Sigmoid colon (tissue), 4 donors: ENCODE measurements at regions not wholly inside any gene's neighbourhood (a gene's known extent, or its start where the extent isn't known, plus 50 kb on each side); places are given as distances from the start of the nearest gene placed in this dataset.

Experiments used
- EP300 ChIP-seq, 4 donors: sonication (generic); formaldehyde crosslinking; IDR thresholded peaks; one replicate each; pipeline ENCODE4 v1.6.1; 2017; ENCODE audit warnings: antibody characterized with exemption in 4 of 4
- POLR2A ChIP-seq, 2 donors: fragments of 450-650 bp; IDR thresholded peaks; one replicate each; pipeline ENCODE4 v1.6.1; 2016; ENCODE audit warnings: antibody characterized with exemption in 2 of 2, mild to moderate bottlenecking in 2 of 2, moderate library complexity in 2 of 2

DNA sequence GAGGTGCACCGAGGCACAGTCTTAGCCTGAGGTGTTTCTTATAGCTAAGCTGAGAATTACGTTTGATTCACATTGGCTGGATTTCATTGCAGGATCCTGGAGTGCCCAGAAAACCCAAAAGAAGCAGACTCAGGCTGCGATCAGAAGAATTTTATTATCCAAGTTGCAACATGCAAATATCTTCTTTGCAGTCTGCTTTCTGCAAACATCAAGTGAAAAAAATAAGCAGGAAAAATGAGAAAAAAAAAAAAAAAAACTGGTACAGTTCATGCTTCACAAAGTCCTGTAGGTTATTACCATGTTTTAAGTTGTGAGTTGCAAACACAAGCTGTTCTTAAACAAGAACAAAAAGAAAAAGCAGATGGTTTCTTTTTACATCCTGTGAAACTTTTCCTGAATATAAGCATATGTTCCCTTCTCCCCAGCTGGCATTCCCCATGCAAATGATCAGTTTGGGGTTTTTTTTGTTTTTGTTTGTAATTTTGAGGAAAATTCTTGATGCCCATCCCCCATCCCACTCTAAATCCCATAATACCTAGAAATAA, 349.0 kb downstream of the CBLN4 start:
- TF ChIP-seq POLR2A (IDR thresholded peaks at IDR 0.05) (no peak), EP300 (IDR thresholded peaks at IDR 0.05) (no peak)
